HEK293 (cell line): ENCODE measurements at regions not wholly inside any gene's neighbourhood (a gene's known extent, or its start where the extent isn't known, plus 50 kb on each side); places are given as distances from the start of the nearest gene placed in this dataset.

ENCODE experiments used
- BCL11A ChIP-seq: fragments of 450-650 bp; formaldehyde crosslinking; IDR thresholded peaks from 2 replicates; pipeline ENCODE4 v1.5.1; 2016; ENCODE audit warnings: low read depth, missing biosample characterization, missing genetic modification characterization
- GLI4 ChIP-seq: fragments of 450-650 bp; formaldehyde crosslinking; IDR thresholded peaks from 2 replicates; pipeline ENCODE4 v1.5.1; 2016; ENCODE audit warnings: missing biosample characterization, missing genetic modification characterization
- KLF16 ChIP-seq: fragments of 450-650 bp; formaldehyde crosslinking; IDR thresholded peaks from 2 replicates; pipeline ENCODE4 v1.5.1; 2017; ENCODE audit warnings: missing biosample characterization, missing genetic modification characterization
- REST ChIP-seq: fragments of 450-650 bp; formaldehyde crosslinking; IDR thresholded peaks from 2 replicates; pipeline ENCODE4 v1.5.1; 2016; ENCODE audit warnings: missing biosample characterization, missing genetic modification characterization
- SP3 ChIP-seq: fragments of 450-650 bp; formaldehyde crosslinking; IDR thresholded peaks from 2 replicates; pipeline ENCODE4 v1.5.1; 2016; ENCODE audit warnings: missing biosample characterization, missing genetic modification characterization
- TF ChIP-seq, protein P1 (sequence below): fragments of 450-650 bp; formaldehyde crosslinking; IDR thresholded peaks from 2 replicates; pipeline ENCODE4 v1.5.1; 2016; ENCODE audit warnings: missing biosample characterization, missing genetic modification characterization

- TF ChIP-seq GLI4 (no peak), KLF16 (tag by site-specific recombination) (no peak), SP3 (no peak), BCL11A (tag by site-specific recombination) (no peak), REST (tag by site-specific recombination) (no peak)
- TF ChIP-seq, protein P1, sequence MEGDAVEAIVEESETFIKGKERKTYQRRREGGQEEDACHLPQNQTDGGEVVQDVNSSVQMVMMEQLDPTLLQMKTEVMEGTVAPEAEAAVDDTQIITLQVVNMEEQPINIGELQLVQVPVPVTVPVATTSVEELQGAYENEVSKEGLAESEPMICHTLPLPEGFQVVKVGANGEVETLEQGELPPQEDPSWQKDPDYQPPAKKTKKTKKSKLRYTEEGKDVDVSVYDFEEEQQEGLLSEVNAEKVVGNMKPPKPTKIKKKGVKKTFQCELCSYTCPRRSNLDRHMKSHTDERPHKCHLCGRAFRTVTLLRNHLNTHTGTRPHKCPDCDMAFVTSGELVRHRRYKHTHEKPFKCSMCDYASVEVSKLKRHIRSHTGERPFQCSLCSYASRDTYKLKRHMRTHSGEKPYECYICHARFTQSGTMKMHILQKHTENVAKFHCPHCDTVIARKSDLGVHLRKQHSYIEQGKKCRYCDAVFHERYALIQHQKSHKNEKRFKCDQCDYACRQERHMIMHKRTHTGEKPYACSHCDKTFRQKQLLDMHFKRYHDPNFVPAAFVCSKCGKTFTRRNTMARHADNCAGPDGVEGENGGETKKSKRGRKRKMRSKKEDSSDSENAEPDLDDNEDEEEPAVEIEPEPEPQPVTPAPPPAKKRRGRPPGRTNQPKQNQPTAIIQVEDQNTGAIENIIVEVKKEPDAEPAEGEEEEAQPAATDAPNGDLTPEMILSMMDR (tag by site-specific recombination), result no peak
Observed at GRCh38 chr3:8213286-8213685, 288.3 kb upstream of the LMCD1 start.
